A549 (cell line): ENCODE measurements at regions not wholly inside any gene's neighbourhood (a gene's known extent, or its start where the extent isn't known, plus 50 kb on each side); places are given as distances from the start of the nearest gene placed in this dataset.

Source experiments
- ATAC-seq, 2 experiments: fragments of 200-7000 bp in 1 of 2; fragments of >200 bp in 1 of 2; cut with Nextera tagmentation in 1 of 2; cut with Tn5 transposase in 1 of 2; 3 replicates each; pipeline versions ENCODE4 v1.8.0 to v1.9.1; 2018 to 2020; ENCODE audit warnings: mild to moderate bottlenecking in 1 of 2, moderate library complexity in 1 of 2
- CTCF ChIA-PET: fragments of 300-600 bp; sonication (Branson Sonifier 250); formaldehyde crosslinking; extraction: SDS; loops from one replicate; lab custom pipeline; 2021; ENCODE audit warnings: antibody characterized with exemption, inconsistent platforms; lab: Yijun Ruan, JAX
- POLR2A ChIA-PET: fragments of 350-600 bp; formaldehyde crosslinking; extraction: SDS; loops from one replicate; lab custom pipeline; 2021; ENCODE audit warnings: antibody characterized with exemption, inconsistent platforms; lab: Yijun Ruan, JAX
- DNase-seq, 2 experiments: peaks; one replicate each; pipeline versions ENCODE4 v3.0.0 to v3.0.0-alpha.2; 2011 to 2016; ENCODE audit warnings: low read depth in 1 of 2, low spot score in 1 of 2
- FAIRE-seq: peaks from 2 replicates; lab custom pipeline; 2011; peaks lifted over from hg19 to GRCh38; lab: Jason Lieb, UNC
- H3K27ac ChIP-seq, 2 experiments: fragments of >200 bp; sonication (Bioruptor Twin); formaldehyde crosslinking; 3 replicates each; pipeline ENCODE4 v1.5.1; 2016 to 2017
- H3K4me1 ChIP-seq: fragments of >200 bp; sonication (Bioruptor Twin); formaldehyde crosslinking; 3 replicates; pipeline ENCODE4 v1.6.1; 2016
- H3K4me2 ChIP-seq: fragments of >200 bp; sonication (Bioruptor Twin); formaldehyde crosslinking; 3 replicates; pipeline ENCODE4 v1.6.1; 2016
- H3K4me3 ChIP-seq: fragments of >200 bp; sonication (Bioruptor Twin); formaldehyde crosslinking; 3 replicates; pipeline ENCODE4 v1.5.1; 2016
- H3K9me3 ChIP-seq: fragments of >200 bp; sonication (Bioruptor Twin); formaldehyde crosslinking; 3 replicates; pipeline ENCODE4 v1.6.1; 2016
- ATOH8 ChIP-seq: fragments of 250-450 bp; sonication (Bioruptor Pico); IDR thresholded peaks from 2 replicates; pipeline ENCODE4 v1.5.0; 2020; ENCODE audit warnings: low read depth, mild to moderate bottlenecking, moderate library complexity
- CHD2 ChIP-seq: fragments of 150-350 bp; IDR thresholded peaks from 2 replicates; pipeline ENCODE4 v1.6.1; 2014; ENCODE audit warnings: low read length; ENCODE audit not compliant: partially characterized antibody
- FOSL2 ChIP-seq, 2 experiments: fragments of 450-650 bp in 1 of 2; fragments of >200 bp in 1 of 2; sonication (Bioruptor Twin) in 1 of 2; formaldehyde crosslinking; IDR thresholded peaks; 2 replicates each; pipeline versions ENCODE4 v1.5.0 to v1.6.1; 2016 to 2020; ENCODE audit warnings: mild to moderate bottlenecking in 1 of 2, moderate library complexity in 1 of 2
- GATA3 ChIP-seq: IDR thresholded peaks from 2 replicates; pipeline ENCODE4 v1.6.1; 2012; ENCODE audit warnings: borderline replicate concordance
- HDAC2 ChIP-seq: fragments of 200-600 bp; sonication (generic); IDR thresholded peaks from 2 replicates; pipeline ENCODE4 v1.6.1; 2016
- HOXA7 ChIP-seq: fragments of 250-450 bp; sonication (Bioruptor Pico); IDR thresholded peaks from 2 replicates; pipeline ENCODE4 v1.5.0; 2020; ENCODE audit warnings: mild to moderate bottlenecking, moderate library complexity
- JUN ChIP-seq, 2 experiments: fragments of >200 bp; sonication (Bioruptor Twin); formaldehyde crosslinking; IDR thresholded peaks; 2 replicates in 1 of 2; 3 replicates in 1 of 2; pipeline ENCODE4 v1.6.1; 2016 to 2017
- JUNB ChIP-seq: fragments of >200 bp; sonication (Bioruptor Twin); formaldehyde crosslinking; IDR thresholded peaks from 2 replicates; pipeline ENCODE4 v1.6.1; 2016
- MAZ ChIP-seq: fragments of 150-350 bp; IDR thresholded peaks from 2 replicates; pipeline ENCODE4 v1.6.1; 2014; ENCODE audit warnings: antibody characterized with exemption, low read depth, low read length, borderline replicate concordance
- NPAS2 ChIP-seq: fragments of 250-450 bp; sonication (Bioruptor Pico); IDR thresholded peaks from 2 replicates; pipeline ENCODE4 v1.8.0; 2022; ENCODE audit warnings: mild to moderate bottlenecking, moderate library complexity, borderline replicate concordance
- POLR2AphosphoS2 ChIP-seq: conservative IDR thresholded peaks from 2 replicates; pipeline ENCODE4 v1.6.1; 2012; ENCODE audit warnings: low read length, improper control_type of control experiment, inconsistent platforms
- RFX5 ChIP-seq: fragments of 450-650 bp; IDR thresholded peaks from 2 replicates; pipeline ENCODE4 v1.7.1; 2014; ENCODE audit warnings: antibody characterized with exemption, mild to moderate bottlenecking, moderate library complexity
- RNF2 ChIP-seq: fragments of 200-600 bp; sonication (generic); IDR thresholded peaks from 2 replicates; pipeline ENCODE4 v1.6.1; 2016; ENCODE audit warnings: low read depth, mild to moderate bottlenecking, antibody characterized with exemption, moderate library complexity, borderline replicate concordance
- TFCP2L1 ChIP-seq: fragments of 250-450 bp; sonication (Bioruptor Pico); IDR thresholded peaks from 2 replicates; pipeline ENCODE4 v1.5.0; 2021; ENCODE audit warnings: mild to moderate bottlenecking
- ZFP36 ChIP-seq: fragments of 450-650 bp; IDR thresholded peaks from 2 replicates; pipeline ENCODE4 v1.6.1; 2014; ENCODE audit warnings: borderline replicate concordance; ENCODE audit not compliant: partially characterized antibody
- ZNF302 ChIP-seq: fragments of 250-450 bp; sonication (Bioruptor Pico); IDR thresholded peaks from 2 replicates; pipeline ENCODE4 v1.9.0; 2021; ENCODE audit warnings: inconsistent platforms, mild to moderate bottlenecking, moderate library complexity
- WGBS: methylation state at CpG from one replicate; pipeline ENCODE4 v1.1.6; 2017; ENCODE audit errors: missing lambda C conversion rate; 5-methylcytosine and 5-hydroxymethylcytosine counted together

GRCh38 chr6:78597966-78598365, 269.4 kb upstream of the IRAK1BP1 start:
- TF ChIP-seq CHD2: no peak
- FAIRE-seq (no peak), ATAC-seq (no peak), DNase-seq (no peak)
- no peaks in the 10 kb centered on the region for H3K9me3 ChIP-seq
- 81% methylated on average over 5 of the region's 5 CpGs for WGBS
- no peak overlapping the region for H3K4me3 ChIP-seq
- no peak overlapping the region; the same call in 2 of the 3 replicates for H3K4me2 ChIP-seq
- ChIA-PET POLR2A (no interaction called here), CTCF (interaction anchor here (1.2 kb wide), 1 partner anchor 20 kb away, joined by 4 read pairs; no protein-coding TSS in a partner anchor)
- H3K4me1 ChIP-seq: peaks cover 21% of the 10 kb centered on the region
- peak overlapping the region; percentile 53 to 77; a peak in 5 of 6 replicates for H3K27ac ChIP-seq

- Histone ChIP-seq H3K4me3 (no peak overlapping the region), H3K9me3 (no peaks in the 10 kb centered on the region), H3K4me2 (peak overlapping the region; percentile 47), H3K4me1 (peaks cover 21% of the 10 kb centered on the region)
- CTCF ChIA-PET: interaction anchor here (0.9 kb wide), 1 partner anchor 12 kb away, joined by 3 read pairs; no protein-coding TSS in a partner anchor
- POLR2A ChIA-PET: no interaction called here
- FAIRE-seq (no peak), DNase-seq (peak; percentile 3 to 72)
- TF ChIP-seq JUNB (peak; percentile 71), MAZ (no peak), FOSL2 (IDR thresholded peaks at IDR 0.05) (peak; percentile 55; the same call in 1 of the 2 replicates), FOSL2 (CRISPR knock-in tag; IDR thresholded peaks at IDR 0.05) (peak; percentile 75)
- TF ChIP-seq, all 56 proteins: peak for 2
- peak; percentile 84 to 85; a peak in 5 of 6 replicates for ATAC-seq
- WGBS: 0% methylated on average over 1 of the region's 1 CpG
- peak overlapping the region; percentile 53 to 70; a peak in 3 of 6 replicates for H3K27ac ChIP-seq
Measured at GRCh38 chr6:78598966-78599365, 268.4 kb upstream of the IRAK1BP1 start.

GRCh38 chr6:78599526-78599925, 267.8 kb upstream of the IRAK1BP1 start:
- POLR2A ChIA-PET: no interaction called here
- Histone ChIP-seq H3K9me3 (no peaks in the 10 kb centered on the region), H3K27ac (peak overlapping the region; percentile 47 to 70; a peak in 4 of 6 replicates), H3K4me3 (no peak overlapping the region), H3K4me1 (peaks cover 16% of the 10 kb centered on the region), H3K4me2 (peak overlapping the region; percentile 47)
- DNase-seq: no peak
- 40% methylated on average over 2 of the region's 2 CpGs for WGBS
- no peak; a peak in 2 of 6 replicates for ATAC-seq
- no peak for FAIRE-seq
- CTCF ChIA-PET: interaction anchor here (0.9 kb wide), 1 partner anchor 11 kb away, joined by 3 read pairs; no protein-coding TSS in a partner anchor
- TF ChIP-seq JUN (IDR thresholded peaks at IDR 0.05): no peak
- TF ChIP-seq GATA3: no peak
- no peak for TF ChIP-seq NPAS2 (CRISPR knock-in tag)
- no peak for TF ChIP-seq ZNF302
- TF ChIP-seq HDAC2: no peak
- TF ChIP-seq TFCP2L1 (CRISPR knock-in tag): no peak
- TF ChIP-seq ATOH8 (CRISPR knock-in tag): no peak
- no peak for TF ChIP-seq POLR2AphosphoS2
- no peak for TF ChIP-seq HOXA7
- no peak for TF ChIP-seq ZFP36
- TF ChIP-seq RNF2: no peak

GRCh38 chr6:78605909-78606446, 261.4 kb upstream of the IRAK1BP1 start:
- WGBS: 0% methylated on average over 2 of the region's 2 CpGs
- CTCF ChIA-PET: no interaction called here
- FAIRE-seq: no peak
- no peak for DNase-seq
- H3K4me3 ChIP-seq: no peak overlapping the region
- TF ChIP-seq RFX5: no peak
- no peak for TF ChIP-seq FOSL2 (IDR thresholded peaks at IDR 0.05)
- peak; percentile 22 for TF ChIP-seq FOSL2 (CRISPR knock-in tag; IDR thresholded peaks at IDR 0.05)
- peak overlapping the region in 1 of 2 experiments; percentile 50; a peak in 1 of 6 replicates for H3K27ac ChIP-seq
- no peaks in the 10 kb centered on the region for H3K9me3 ChIP-seq
- peak in 1 of 2 experiments; percentile 53; a peak in 2 of 6 replicates for ATAC-seq
- POLR2A ChIA-PET: no interaction called here
- H3K4me2 ChIP-seq: peak overlapping the region; percentile 54
- peaks cover 15% of the 10 kb centered on the region for H3K4me1 ChIP-seq
